22Rv1 (cell line): ENCODE measurements at regions not wholly inside any gene's neighbourhood (a gene's known extent, or its start where the extent isn't known, plus 50 kb on each side); places are given as distances from the start of the nearest gene placed in this dataset.
A peak's percentile ranks its signal among the peaks of the same experiment; 100 is the strongest.
"Not testable (repeated sequence)": the region's sequence is repeated elsewhere in the genome, so short reads cannot be mapped to it uniquely, and the experiment has no call there.

ENCODE experiments used
- H3K27ac ChIP-seq: fragments of 450-650 bp; 2 replicates; pipeline ENCODE4 v1.5.1; 2017
- CTCF ChIP-seq: fragments of 450-650 bp; IDR thresholded peaks from 2 replicates; pipeline ENCODE4 v1.5.1; 2017; ENCODE audit warnings: mild to moderate bottlenecking
- ZFX ChIP-seq: fragments of 450-650 bp; IDR thresholded peaks from 2 replicates; pipeline ENCODE4 v1.6.1; 2017; ENCODE audit warnings: antibody characterized with exemption, borderline replicate concordance

- H3K27ac ChIP-seq: peak overlapping the region; percentile 22; the same call in 1 of the 2 replicates
- TF ChIP-seq CTCF: no peak
- TF ChIP-seq ZFX: no peak
Observed at GRCh38 chr2:8244639-8245038, 437.2 kb upstream of the ID2 start.

DNA sequence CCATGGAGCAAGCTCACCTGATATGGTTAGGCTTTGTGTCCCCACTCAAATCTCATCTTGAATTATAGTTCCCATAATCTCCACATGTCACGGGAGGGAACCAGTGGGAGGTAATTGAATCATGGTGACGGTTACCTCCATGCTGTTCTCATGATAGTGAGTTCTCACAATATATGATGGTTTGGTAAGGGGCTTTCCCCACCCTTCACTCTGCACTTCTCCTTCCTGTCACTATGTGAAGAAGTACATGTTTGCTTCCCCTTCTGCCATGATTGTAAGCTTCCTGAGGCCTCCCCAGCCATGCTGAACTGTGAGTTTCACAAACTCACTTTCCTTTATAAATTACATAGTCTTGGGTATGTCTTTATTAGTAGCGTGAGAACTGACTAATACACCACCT is 435.7 kb upstream of the ID2 start:
- H3K27ac ChIP-seq: no peak overlapping the region
- no peak for TF ChIP-seq ZFX
- no peak for TF ChIP-seq CTCF

DNA sequence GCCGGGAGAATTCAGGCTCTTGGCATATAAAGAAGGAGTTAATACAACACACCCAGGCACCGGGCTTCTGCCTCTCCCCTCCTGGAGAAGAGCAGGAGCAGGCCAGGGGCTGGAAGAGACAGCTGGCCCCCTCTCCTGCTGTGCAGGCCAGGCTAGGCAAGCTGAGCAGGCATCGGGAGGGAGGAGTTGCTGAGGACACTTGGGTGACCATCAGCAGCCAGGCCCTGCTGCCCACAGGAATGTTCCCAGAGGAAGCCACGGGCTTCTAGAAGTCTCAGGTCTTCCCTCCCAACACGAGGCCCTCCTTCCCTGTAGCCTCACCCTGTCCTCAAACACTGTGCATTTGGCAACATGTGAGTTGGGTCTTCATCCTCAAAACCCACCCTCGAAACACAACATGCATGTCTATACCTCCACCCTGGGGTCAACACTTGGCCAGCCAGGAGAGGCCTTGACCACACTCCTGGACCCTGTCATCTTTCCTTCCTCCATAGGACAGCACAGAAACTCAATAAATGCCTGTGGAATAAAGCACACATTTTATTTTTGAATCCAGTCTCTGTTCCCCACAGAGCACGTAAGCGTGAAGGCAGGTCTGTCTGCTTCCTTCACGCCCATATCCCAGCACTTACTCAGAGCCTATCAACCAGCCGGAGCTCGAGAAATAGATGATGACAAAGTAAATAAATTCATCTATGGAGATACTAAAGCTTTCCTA is 433.8 kb upstream of the ID2 start:
- TF ChIP-seq CTCF (no peak), ZFX (no peak)
- no peak overlapping the region for H3K27ac ChIP-seq

DNA sequence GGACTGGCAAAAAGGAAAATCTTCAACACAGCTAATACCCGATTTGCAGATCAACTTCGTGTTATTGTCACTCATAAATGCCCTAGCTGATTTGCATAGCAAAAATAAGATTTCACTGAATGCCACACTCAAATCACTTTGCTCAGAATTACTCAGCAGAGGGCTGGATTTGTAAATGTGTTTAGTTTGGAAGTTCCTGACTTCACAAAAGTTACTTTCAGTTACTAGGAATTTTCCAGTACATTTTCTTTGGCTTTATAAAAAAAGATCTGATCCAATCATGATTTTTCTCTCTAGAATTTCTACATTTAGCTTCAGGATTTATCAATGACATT is 433.3 kb upstream of the ID2 start:
- no peak for TF ChIP-seq CTCF
- TF ChIP-seq ZFX: no peak
- H3K27ac ChIP-seq: no peak overlapping the region

DNA sequence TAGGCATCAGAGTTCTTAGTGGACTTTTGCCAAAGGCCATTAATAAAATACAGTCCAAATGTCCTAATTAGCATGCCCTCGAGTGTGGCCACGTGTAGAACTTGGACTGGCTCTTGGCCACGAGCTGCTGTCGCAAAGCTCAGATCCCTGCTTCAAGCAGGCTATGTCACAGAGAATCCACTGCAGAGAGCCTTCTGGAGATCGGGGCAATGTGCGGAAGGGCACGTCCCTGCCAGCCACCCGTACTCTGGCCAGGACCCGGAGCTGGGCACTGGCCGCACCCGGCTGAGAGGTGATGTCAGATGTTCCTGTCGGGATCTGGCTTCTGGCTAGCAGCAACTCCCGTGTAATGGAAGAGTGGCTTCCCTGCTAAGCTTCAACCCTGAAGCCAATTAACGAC is 432.7 kb upstream of the ID2 start:
- no peak overlapping the region for H3K27ac ChIP-seq
- no peak for TF ChIP-seq ZFX
- TF ChIP-seq CTCF: no peak

- no peak overlapping the region for H3K27ac ChIP-seq
- TF ChIP-seq CTCF: no peak
- TF ChIP-seq ZFX: no peak
Observed at GRCh38 chr2:8249769-8250168, 432.1 kb upstream of the ID2 start.

DNA sequence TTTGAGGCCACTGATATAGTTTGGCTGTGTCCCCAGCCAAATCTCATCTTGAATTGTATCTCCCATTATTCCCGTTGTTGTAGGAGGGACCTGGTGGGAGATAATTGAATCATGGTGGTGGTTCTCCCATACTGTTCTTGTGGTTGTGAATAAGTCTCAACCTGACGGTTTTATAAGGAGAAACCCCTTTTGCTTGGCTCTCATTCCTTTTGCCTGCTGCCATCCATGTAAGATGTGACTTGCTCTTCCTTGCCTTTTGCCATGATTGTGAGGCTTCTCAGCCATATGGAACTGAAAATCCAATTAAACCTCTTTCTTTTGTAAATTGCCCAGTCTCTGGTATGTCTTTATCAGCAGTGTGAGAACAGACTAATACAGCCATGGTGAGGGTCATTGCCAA is 431.6 kb upstream of the ID2 start:
- not testable (repeated sequence) for H3K27ac ChIP-seq

DNA sequence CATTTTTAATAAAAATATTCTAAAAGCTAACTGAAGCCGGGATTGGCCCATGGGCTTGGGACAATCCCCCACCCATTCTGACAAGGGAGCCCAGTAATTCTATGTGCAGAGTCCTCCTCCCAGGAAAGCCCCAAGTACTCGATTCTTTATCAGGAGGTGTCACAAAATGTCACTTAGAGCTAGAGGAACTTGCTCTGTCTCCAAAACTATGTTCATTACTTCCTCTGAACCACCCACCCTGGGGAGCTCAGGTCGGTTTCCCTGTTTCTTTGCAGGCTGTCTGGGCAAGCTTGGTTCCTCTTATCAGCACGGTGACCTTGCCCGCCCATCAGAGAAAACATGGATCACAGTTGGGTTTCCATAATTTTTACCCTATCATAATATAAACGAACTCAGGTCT is 430.6 kb upstream of the ID2 start:
- no peak overlapping the region for H3K27ac ChIP-seq
- TF ChIP-seq CTCF (no peak), ZFX (no peak)
